WTC11 (cell line): ENCODE measurements at regions not wholly inside any gene's neighbourhood (a gene's known extent, or its start where the extent isn't known, plus 50 kb on each side); places are given as distances from the start of the nearest gene placed in this dataset.

Source experiments
- ATAC-seq: fragments of 200-7000 bp; cut with Tn5 transposase; 2 replicates; pipeline ENCODE4 v1.10.0; 2021; ENCODE audit warnings: mild to moderate bottlenecking, moderate library complexity
- CTCF ChIA-PET: fragments of 300-600 bp; sonication (Branson Sonifier 250); formaldehyde crosslinking; loops from one replicate; lab custom pipeline; 2021; ENCODE audit warnings: antibody characterized with exemption; lab: Charles Lee
- POLR2A ChIA-PET: fragments of 350-600 bp; sonication (Branson Sonifier 250); formaldehyde crosslinking; loops from one replicate; lab custom pipeline; 2021; ENCODE audit warnings: antibody characterized with exemption; lab: Charles Lee
- DNase-seq: peaks from one replicate; pipeline ENCODE4 v3.0.0; 2021; ENCODE audit warnings: low spot score
- H3K27ac Mint-ChIP-seq: 2 replicates; pipeline ENCODE4 v1.8.0; 2021; ENCODE audit warnings: mixed read lengths
- H3K27me3 Mint-ChIP-seq: 2 replicates; pipeline ENCODE4 v1.8.0; 2021; ENCODE audit warnings: low read depth, mild to moderate bottlenecking, moderate library complexity, mixed read lengths
- H3K36me3 Mint-ChIP-seq: 2 replicates; pipeline ENCODE4 v1.8.0; 2021; ENCODE audit warnings: mixed read lengths
- H3K4me1 Mint-ChIP-seq: 2 replicates; pipeline ENCODE4 v1.8.0; 2022; ENCODE audit warnings: mixed read lengths
- H3K4me3 Mint-ChIP-seq: 2 replicates; pipeline ENCODE4 v1.8.0; 2021; ENCODE audit warnings: mild to moderate bottlenecking, moderate library complexity, mixed read lengths
- H3K9me3 Mint-ChIP-seq: 2 replicates; pipeline ENCODE4 v1.8.0; 2021; ENCODE audit warnings: mixed read lengths
- ATF1 ChIP-seq: sonication (generic); formaldehyde crosslinking; IDR thresholded peaks from 2 replicates; pipeline ENCODE4 v1.8.1; 2023; ENCODE audit warnings: mild to moderate bottlenecking, moderate library complexity, missing genetic modification reagents
- ATF6 ChIP-seq: sonication (generic); formaldehyde crosslinking; IDR thresholded peaks from 2 replicates; pipeline ENCODE4 v1.8.1; 2023; ENCODE audit warnings: mild to moderate bottlenecking, missing genetic modification reagents
- CBFB ChIP-seq: sonication (generic); formaldehyde crosslinking; IDR thresholded peaks from 2 replicates; pipeline ENCODE4 v1.8.1; 2022; ENCODE audit warnings: mild to moderate bottlenecking, low read depth, missing genetic modification reagents
- CDX4 ChIP-seq: fragments of 250-450 bp; sonication (Bioruptor Pico); IDR thresholded peaks from 2 replicates; pipeline ENCODE4 v1.9.0; 2021; ENCODE audit warnings: moderate library complexity, mild to moderate bottlenecking, inconsistent platforms, borderline replicate concordance
- EMX1 ChIP-seq: fragments of 250-450 bp; sonication (Bioruptor Pico); IDR thresholded peaks from 2 replicates; pipeline ENCODE4 v1.8.0; 2021; ENCODE audit warnings: mild to moderate bottlenecking
- GABPB1 ChIP-seq: sonication (generic); formaldehyde crosslinking; IDR thresholded peaks from 2 replicates; pipeline ENCODE4 v1.8.1; 2023; ENCODE audit warnings: mild to moderate bottlenecking, missing genetic modification reagents
- HMGA2 ChIP-seq: fragments of 250-450 bp; sonication (Bioruptor Pico); IDR thresholded peaks from 2 replicates; pipeline ENCODE4 v1.4.0; 2021; ENCODE audit warnings: mild to moderate bottlenecking, moderate library complexity
- JUN ChIP-seq: sonication (generic); formaldehyde crosslinking; IDR thresholded peaks from 2 replicates; pipeline ENCODE4 v1.8.0; 2023; ENCODE audit warnings: mild to moderate bottlenecking, missing genetic modification reagents
- KAT7 ChIP-seq: sonication (generic); formaldehyde crosslinking; IDR thresholded peaks from 2 replicates; pipeline ENCODE4 v1.8.1; 2023; ENCODE audit warnings: missing genetic modification reagents, mild to moderate bottlenecking, borderline replicate concordance
- MLX ChIP-seq: sonication (generic); formaldehyde crosslinking; IDR thresholded peaks from 2 replicates; pipeline ENCODE4 v1.8.1; 2023; ENCODE audit warnings: mild to moderate bottlenecking, missing genetic modification reagents, moderate library complexity
- RORB ChIP-seq: fragments of 250-450 bp; sonication (Bioruptor Pico); IDR thresholded peaks from 2 replicates; pipeline ENCODE4 v1.9.0; 2021; ENCODE audit warnings: mild to moderate bottlenecking
- SMAD3 ChIP-seq: sonication (generic); formaldehyde crosslinking; IDR thresholded peaks from 2 replicates; pipeline ENCODE4 v1.8.0; 2022; ENCODE audit warnings: missing genetic modification reagents, mild to moderate bottlenecking, borderline replicate concordance
- TCF7 ChIP-seq: sonication (generic); formaldehyde crosslinking; IDR thresholded peaks from 2 replicates; pipeline ENCODE4 v1.8.0; 2022; ENCODE audit warnings: mild to moderate bottlenecking, low read depth, missing genetic modification reagents, moderate library complexity
- TP53 ChIP-seq: sonication (generic); formaldehyde crosslinking; IDR thresholded peaks from 2 replicates; pipeline ENCODE4 v1.8.1; 2023; ENCODE audit warnings: mild to moderate bottlenecking, missing genetic modification reagents
- ZBTB43 ChIP-seq: sonication (generic); formaldehyde crosslinking; IDR thresholded peaks from 2 replicates; pipeline ENCODE4 v1.8.1; 2023; ENCODE audit warnings: mild to moderate bottlenecking, missing genetic modification reagents
- ZNF219 ChIP-seq: sonication (generic); formaldehyde crosslinking; IDR thresholded peaks from 2 replicates; pipeline ENCODE4 v1.8.0; 2023; ENCODE audit warnings: missing genetic modification reagents, mild to moderate bottlenecking, borderline replicate concordance
- ZNF263 ChIP-seq: sonication (generic); formaldehyde crosslinking; IDR thresholded peaks from 2 replicates; pipeline ENCODE4 v1.8.1; 2022; ENCODE audit warnings: low read depth, mild to moderate bottlenecking, moderate library complexity, missing genetic modification reagents
- ZNF396 ChIP-seq: fragments of 250-450 bp; sonication (Bioruptor Pico); IDR thresholded peaks from 2 replicates; pipeline ENCODE4 v1.8.0; 2021; ENCODE audit warnings: mild to moderate bottlenecking, moderate library complexity, borderline replicate concordance
- TF ChIP-seq, protein P1 (sequence below): sonication (generic); formaldehyde crosslinking; IDR thresholded peaks from 2 replicates; pipeline ENCODE4 v1.8.1; 2023; ENCODE audit warnings: mild to moderate bottlenecking, moderate library complexity, missing genetic modification reagents
- TF ChIP-seq, protein P2 (sequence below): fragments of 200-600 bp; IDR thresholded peaks from 2 replicates; pipeline ENCODE4 v1.8.0; 2022; ENCODE audit warnings: antibody characterized with exemption

DNA sequence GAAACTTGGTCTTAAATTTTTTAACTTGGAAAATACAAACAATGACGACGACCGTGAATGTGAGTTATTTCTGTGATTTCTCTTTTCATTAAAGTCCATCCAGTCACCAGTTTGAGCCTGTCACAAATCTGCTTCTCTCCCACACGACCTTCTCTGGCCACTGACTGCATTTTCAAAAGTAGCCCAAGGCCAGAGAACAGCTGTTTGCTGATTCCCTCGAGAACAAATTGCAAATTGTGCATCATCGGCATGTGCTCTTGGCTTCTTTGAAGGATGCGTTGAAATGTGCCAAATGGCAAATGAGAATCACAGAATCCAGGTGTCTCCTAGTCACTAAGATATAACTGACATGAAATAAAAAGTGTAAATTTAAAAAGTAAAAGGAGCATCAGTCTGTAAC lies 106.4 kb downstream of the AQP9 start (continued):
- no peak for TF ChIP-seq MLX (CRISPR knock-in tag)
- TF ChIP-seq JUN (CRISPR knock-in tag): no peak
- TF ChIP-seq, protein P1, sequence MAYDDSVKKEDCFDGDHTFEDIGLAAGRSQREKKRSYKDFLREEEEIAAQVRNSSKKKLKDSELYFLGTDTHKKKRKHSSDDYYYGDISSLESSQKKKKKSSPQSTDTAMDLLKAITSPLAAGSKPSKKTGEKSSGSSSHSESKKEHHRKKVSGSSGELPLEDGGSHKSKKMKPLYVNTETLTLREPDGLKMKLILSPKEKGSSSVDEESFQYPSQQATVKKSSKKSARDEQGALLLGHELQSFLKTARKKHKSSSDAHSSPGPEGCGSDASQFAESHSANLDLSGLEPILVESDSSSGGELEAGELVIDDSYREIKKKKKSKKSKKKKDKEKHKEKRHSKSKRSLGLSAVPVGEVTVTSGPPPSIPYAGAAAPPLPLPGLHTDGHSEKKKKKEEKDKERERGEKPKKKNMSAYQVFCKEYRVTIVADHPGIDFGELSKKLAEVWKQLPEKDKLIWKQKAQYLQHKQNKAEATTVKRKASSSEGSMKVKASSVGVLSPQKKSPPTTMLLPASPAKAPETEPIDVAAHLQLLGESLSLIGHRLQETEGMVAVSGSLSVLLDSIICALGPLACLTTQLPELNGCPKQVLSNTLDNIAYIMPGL (CRISPR knock-in tag): no peak
- TF ChIP-seq ZBTB43 (CRISPR knock-in tag): no peak
- TF ChIP-seq ZNF396: no peak

- ChIA-PET CTCF (interaction anchor here (1.5 kb wide), 1 partner anchor 18 kb away, joined by 3 read pairs; no protein-coding TSS in a partner anchor), POLR2A (no interaction called here)
- no peak overlapping the region for H3K27ac Mint-ChIP-seq
These were observed 107.9 kb downstream of the AQP9 start for GRCh38 chr15:58246041-58246440.

More at GRCh38 chr15:58246041-58246440, 107.9 kb downstream of the AQP9 start:
- DNase-seq (no peak), ATAC-seq (no peak)
- Mint-ChIP-seq H3K4me3 (no peak overlapping the region), H3K27me3 (peaks cover 3% of the 10 kb centered on the region), H3K36me3 (no peaks in the 10 kb centered on the region), H3K9me3 (peaks cover 11% of the 10 kb centered on the region), H3K4me1 (peaks cover 20% of the 10 kb centered on the region)
- TF ChIP-seq ZNF263 (CRISPR knock-in tag): no peak
- no peak for TF ChIP-seq ZNF219 (CRISPR knock-in tag)
- TF ChIP-seq, protein P2, sequence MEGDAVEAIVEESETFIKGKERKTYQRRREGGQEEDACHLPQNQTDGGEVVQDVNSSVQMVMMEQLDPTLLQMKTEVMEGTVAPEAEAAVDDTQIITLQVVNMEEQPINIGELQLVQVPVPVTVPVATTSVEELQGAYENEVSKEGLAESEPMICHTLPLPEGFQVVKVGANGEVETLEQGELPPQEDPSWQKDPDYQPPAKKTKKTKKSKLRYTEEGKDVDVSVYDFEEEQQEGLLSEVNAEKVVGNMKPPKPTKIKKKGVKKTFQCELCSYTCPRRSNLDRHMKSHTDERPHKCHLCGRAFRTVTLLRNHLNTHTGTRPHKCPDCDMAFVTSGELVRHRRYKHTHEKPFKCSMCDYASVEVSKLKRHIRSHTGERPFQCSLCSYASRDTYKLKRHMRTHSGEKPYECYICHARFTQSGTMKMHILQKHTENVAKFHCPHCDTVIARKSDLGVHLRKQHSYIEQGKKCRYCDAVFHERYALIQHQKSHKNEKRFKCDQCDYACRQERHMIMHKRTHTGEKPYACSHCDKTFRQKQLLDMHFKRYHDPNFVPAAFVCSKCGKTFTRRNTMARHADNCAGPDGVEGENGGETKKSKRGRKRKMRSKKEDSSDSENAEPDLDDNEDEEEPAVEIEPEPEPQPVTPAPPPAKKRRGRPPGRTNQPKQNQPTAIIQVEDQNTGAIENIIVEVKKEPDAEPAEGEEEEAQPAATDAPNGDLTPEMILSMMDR: no peak
- TF ChIP-seq RORB (CRISPR knock-in tag): no peak
- no peak for TF ChIP-seq JUN (CRISPR knock-in tag)
- no peak for TF ChIP-seq GABPB1 (CRISPR knock-in tag)
- no peak for TF ChIP-seq HMGA2
- no peak for TF ChIP-seq KAT7 (CRISPR knock-in tag)
- TF ChIP-seq SMAD3 (CRISPR knock-in tag): no peak
- no peak for TF ChIP-seq TCF7 (CRISPR knock-in tag)
- no peak for TF ChIP-seq ATF6
- TF ChIP-seq TP53 (CRISPR knock-in tag): no peak
- no peak for TF ChIP-seq EMX1 (CRISPR knock-in tag)
- no peak for TF ChIP-seq CDX4 (CRISPR knock-in tag)
- no peak for TF ChIP-seq ATF1 (CRISPR knock-in tag)
- TF ChIP-seq CBFB (CRISPR knock-in tag): no peak
